HG03159 (cell line): ENCODE measurements at regions not wholly inside any gene's neighbourhood (a gene's known extent, or its start where the extent isn't known, plus 50 kb on each side); places are given as distances from the start of the nearest gene placed in this dataset.

Experiments used
- ATAC-seq: cut with Tn5 transposase; IDR thresholded peaks from one replicate; pipeline ENCODE4 v1.9.1; 2021; ENCODE audit warnings: mild to moderate bottlenecking, moderate library complexity; ENCODE audit not compliant: unreplicated experiment

DNA sequence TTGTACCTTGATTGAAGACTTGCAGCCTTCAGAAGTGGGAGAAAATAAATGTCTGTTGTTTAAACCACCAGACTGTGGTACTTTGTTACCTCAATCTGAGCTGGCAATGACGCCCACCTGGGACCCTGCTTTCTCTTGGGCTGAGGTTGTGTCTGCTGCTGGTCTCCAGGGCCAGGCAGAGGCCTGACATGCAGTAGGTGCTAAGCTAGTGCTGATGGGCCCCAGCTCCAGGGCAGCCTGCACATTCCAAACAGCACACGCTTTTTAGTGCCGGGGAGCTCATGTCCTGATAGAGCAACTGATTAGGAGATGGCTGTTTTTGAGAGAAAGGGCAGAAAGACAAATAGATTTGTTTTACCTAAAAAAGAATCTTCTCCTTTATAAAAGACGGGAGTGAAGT lies 664.0 kb upstream of the HS6ST1 start:
- ATAC-seq: no peak

DNA sequence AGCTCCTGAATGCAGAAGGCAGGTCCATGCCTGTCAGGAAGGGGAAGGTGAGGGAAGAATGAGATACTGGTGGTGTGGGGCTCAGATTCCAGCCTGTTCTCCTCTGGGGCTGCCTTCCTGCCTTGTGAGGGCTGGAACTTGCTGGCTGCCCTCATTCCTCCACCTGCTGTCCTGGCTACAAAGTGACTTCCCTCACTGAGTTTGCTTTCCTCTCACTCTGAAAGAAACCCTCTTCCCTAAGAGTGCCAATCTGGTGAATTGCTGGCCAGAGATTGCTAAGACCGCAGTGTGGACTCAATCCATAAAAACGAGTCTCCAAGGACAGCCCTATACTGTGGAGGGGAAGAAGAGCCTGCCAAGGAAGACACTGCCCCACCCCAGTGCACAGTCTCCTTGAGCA lies 664.4 kb upstream of the HS6ST1 start:
- ATAC-seq: no peak

DNA sequence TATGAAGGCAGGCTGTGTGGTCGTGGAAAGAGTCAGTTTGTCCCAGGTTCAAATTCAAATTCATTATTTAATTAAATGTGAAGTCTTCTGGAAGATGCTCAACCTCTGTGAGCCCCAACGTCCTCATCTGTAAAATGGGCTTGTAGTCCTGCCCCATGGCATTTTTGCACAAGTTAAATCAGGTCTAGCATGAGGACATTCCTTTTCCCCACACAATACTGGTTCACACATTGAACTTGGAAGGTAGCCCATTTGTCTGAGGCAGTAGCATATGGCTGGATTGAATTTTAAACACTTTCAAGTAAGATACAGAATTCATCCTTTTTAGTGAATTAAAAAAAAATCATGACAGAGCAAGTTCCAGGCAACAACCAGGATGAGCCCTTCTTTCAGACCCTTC lies 665.4 kb upstream of the HS6ST1 start:
- no peak for ATAC-seq

DNA sequence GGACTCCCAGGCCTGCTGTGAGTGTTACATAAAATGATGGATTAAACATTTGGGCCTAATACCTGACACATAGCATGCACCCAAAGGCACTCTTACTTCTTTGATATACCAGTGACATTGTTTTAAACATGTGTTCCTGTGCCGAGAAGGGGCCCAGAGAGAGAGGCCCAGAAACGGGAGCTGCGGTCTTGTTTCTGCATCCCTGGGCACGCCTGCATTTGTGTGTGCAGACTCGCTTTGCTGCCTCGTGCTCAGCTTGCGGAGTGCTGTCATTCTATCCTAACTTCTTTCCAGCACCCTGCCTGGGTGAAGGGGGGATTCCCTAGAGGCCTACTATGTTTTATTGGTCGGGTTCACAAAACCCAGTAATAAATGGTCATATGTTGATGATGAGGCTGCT lies 666.2 kb upstream of the HS6ST1 start:
- no peak for ATAC-seq

DNA sequence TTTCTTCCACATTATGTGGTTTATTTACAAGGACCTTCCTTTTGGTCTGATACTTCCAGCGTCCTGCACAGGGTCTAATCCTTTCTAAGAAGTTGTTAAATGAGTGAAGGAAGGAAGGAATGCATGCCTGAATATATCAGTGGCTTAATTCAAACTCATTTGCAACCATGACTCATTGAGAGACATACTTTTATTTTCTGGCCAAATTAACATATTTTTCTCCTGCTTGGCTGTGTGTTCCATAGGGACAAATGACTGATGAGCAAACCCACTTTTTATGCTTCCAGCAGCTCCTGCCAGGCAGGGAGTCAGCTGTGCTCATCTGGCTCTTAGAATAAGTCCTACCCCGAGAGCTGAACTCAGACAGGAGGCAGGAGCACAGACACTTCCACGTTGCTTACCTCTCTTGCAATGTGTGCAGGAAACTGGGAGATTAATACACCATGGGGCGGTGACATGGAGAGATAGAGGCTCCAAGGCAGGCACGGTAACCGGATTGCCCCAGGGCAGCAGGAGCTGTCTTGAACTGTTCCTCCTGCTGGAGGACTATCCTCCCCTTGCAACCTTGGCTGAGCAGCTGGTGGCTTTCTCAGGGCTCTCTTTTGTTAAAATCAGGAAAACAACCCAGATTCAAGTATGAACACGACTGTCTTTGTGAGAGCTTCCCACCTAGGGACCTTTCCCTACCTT lies 667.5 kb upstream of the HS6ST1 start:
- ATAC-seq: no peak

DNA sequence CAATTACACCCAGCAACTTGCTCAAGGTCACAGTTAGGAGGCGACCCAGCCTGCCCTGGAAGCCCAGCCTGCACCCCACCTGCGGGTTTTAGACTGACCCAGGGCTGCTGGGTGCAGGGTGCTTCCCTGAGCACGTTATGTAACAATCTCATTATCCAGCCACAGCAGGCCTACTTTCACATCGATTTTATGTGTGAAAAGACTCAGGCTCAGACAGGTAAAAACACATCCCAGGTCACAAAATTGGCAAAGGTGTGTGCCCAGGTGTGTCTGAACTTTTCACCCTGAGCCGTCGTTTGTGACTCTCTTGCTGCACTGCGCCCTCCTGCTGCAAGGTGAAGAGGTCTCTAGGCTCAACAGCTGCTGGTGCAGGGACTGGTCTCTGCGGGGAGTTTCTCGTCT lies 668.2 kb upstream of the HS6ST1 start:
- no peak for ATAC-seq

DNA sequence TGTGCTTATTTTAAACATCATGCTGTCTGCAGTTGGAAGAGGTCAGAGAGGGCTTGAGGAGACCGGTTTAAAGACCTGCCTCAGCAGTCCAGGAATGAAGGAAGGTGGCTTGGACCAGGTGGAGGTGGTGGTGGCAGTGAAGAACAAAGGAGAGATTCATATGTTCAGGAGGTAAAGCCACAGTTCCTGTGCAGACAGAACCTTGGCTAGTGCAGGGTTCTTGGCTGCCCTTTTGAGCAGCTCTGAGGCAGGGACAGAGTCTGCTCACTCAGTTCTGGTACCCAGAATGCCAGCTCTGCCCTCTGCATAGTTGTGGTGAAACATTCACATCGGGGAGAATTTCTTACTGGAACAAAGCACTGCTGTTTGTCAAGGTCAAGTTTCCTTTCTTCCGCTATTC lies 669.7 kb upstream of the HS6ST1 start:
- ATAC-seq: no peak

DNA sequence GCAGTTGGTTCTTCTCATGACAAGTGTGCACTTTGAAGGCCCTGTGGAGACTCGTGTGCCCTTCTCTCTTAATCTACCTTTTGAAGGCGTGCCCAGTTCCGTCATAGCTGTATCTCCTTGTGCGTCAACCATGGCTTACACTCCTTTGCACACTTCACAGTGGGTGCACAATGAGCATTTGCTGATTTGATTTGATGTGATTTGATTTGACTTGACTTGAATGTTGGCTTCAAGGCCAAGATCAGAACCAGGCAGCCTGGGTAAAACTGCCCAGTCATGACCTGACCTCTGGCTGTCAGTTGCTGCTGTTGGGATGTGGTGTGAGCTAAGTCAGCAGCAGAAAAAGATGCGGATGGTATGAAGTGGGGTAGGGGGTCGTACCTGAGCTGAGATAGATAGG lies 670.3 kb upstream of the HS6ST1 start:
- ATAC-seq: no peak

DNA sequence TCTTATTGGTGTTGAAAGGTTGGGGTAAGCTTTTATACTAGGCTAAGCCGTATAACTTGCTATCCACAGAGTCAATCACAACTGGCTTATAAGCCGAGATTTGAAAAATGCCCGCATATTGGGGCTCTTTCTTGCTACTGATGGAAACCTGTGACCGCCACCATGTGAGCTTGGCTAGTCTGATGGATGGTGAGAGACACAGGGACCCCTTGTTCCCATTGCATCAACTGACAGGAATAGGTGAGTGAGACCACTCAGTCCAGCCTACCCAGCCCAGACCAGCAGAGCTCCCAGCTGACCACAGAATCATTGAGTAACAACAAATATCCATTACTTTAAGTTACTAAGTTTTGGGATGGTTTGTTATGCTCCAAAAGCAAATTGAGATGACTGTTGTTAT lies 676.4 kb upstream of the HS6ST1 start:
- no peak for ATAC-seq

DNA sequence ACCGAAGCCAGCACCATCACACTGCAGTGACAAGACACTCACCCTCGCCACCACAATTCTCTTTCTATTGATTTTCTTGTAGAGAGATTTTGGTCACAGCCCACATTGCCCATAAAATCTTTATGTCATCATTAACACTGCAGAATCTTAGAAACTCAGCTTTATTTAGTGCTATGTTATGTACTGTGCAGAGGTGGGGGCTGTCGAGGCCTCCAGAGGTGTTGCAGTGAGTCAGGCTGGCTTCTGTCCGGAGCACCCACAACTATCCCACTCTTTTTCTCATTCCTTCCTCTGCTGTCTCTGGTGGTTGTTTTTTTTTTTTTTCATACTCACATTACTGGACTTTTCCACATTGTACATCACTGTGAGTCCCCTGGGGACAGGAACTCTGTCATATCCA lies 677.4 kb upstream of the HS6ST1 start:
- ATAC-seq: no peak

DNA sequence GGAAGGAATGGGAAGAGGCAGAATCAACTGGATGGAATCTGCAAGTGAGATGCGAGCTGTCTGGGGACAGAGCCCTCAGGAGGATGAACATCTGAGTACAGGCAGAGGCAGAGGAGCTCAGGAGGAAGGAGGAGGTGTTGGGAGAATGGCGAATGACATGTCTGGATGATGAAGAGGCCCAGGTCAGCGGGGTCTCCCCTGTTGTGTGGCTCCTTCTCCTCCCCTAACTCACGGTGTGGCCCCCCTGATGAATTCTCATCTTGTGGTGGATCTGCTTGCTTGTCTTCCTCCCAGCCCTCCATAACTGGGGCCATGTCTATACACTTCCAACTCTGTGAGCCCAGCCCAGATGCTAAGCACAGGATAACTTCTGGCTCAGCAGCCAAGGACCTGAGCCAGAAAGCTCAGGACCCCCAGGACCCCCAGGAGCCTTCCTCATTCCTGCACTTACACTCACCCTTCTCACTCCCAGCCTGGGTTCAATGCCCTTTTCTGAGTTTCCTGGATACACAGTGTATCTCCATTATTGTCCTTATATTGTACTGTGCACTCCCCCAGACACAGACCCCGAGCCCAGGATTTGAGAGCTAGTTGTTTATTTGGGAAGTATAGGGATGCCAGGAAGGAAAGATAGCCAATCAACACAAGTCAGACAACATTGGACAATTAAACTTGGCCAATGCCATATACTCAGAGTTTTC lies 678.6 kb upstream of the HS6ST1 start:
- ATAC-seq: no peak

DNA sequence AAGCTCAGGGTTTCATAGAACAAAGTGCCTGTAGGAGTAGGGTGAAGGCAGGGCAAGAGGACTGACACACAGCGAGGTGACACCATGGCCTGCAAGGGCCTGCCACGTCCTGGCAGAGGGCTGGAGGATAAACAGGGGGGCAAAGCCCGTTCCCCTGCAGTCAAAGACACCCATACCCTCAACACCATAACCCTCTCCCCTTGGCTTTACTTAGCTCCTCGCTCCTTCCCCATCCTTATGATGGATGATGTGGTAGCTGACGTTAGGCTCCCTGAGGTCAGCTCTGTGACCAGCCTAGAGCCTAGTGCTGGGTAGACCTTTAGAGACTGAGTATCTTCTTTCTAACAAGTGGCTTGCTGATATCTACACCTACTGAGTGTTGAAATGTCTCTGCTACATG lies 683.3 kb upstream of the HS6ST1 start:
- no peak for ATAC-seq

DNA sequence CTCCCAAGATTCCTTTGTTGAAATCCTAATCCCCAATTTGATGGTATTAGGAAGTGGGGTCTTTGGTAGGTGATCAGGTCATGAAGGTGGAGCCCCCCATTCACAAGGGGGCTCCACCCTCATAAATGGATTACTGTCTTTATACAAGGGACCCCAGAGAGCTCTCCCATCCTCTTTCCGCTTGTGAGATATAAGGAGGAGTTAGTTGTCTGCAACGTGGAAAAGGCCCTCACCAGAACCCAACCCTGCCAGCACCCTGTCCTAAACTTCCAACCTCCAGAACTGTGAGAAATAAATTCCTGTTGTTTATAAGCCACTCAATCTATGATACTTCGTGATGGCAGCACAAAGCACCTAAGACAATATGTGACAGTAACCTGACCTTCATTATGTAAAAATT lies 684.1 kb upstream of the HS6ST1 start:
- ATAC-seq: no peak

DNA sequence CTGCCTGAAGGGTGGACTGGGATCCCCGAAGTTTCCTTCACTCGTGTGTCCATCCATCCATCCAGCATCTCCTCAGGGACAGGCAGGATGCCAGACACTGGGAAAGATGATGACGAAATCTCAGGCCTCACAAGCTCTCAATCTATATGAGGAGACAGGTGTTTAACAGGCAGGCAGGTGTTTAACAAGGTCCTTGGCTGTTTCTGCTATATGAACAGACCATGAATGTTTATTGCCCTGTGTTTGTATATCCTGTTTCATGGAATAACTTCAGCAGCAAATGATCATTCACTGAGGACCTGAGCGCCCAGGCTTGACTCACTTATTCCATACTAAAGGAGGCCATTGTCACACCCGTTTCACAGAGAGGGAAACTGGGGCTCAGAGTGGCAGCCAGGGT lies 685.8 kb upstream of the HS6ST1 start:
- ATAC-seq: no peak

DNA sequence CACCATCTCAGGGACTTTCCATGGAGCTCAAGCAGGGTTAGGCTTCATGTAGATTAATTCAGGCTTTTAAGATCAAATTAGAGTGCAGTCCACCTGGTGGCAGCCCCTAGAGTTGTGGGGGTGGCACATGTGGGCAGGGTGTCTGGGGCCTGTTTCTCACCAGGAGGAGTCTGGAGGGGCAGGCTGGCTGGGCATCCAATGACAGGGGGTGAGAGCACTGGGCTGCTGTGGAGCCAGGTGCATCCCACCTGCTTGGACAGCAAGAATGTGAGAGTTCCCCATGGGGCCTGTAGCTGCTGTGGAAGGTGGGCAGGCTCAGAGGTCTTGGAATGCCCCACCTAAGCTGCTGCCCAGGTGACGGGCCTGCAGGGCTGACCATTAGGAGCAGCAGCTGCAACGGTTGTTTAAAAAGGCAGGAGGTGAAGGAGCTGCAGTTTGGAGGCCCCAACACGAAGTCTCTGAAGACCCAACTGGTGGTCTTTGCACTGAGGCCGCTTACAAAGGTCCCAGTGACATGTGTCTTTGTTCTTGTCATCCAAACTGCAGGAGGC lies 686.3 kb upstream of the HS6ST1 start:
- no peak for ATAC-seq

DNA sequence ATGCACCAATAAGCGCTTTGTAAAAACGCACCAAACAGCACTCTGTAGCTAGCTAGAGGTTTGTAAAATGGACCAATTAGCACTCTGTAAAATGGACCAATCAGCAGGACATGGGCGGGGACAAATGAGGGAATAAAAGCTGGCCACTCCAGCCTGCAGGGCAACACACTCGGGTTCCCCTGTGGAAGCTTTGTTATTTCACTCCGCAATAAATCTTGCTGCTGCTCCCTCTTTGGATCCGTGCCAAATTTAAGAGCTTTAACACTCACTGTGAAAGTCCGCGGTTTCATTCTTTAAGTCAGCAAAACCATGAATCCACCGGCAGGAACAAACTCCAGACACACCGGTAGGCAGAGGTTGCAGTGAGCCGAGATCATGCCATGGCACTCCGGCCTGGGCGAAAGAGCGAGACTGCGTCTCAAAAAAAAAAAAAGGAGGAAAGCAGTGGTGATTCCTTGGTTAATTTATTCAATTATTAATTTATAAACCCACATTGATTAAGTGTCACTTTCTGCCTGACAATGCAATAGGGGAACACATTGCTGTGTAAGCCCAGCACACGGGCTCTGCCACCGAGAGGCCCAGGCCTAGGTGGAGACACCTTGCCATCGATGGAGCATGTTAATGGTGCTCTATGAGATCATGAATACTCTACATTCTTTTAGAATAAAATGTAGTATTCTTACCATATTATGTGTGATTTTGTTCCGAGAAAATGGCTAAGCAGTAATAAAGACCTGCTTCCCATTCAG lies 687.6 kb upstream of the HS6ST1 start:
- ATAC-seq: no peak

DNA sequence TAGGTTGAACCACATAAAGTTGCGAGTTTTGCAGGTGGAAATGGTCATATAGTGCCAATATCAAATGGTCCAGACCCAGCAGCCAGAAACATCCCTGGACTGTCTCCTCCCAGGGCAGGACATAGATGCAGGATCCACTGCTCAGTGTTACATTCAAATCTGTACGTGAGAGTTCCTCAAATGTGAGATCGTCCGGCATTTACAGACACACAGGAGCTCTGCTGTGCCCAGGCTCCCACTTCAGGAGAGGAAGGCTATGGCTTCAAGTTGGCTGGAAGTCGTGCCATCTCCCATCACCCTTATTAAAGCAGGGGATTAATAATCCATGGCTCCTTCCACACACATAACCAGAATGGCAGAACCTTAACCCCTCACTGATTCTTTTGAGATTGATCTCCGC lies 688.2 kb upstream of the HS6ST1 start:
- ATAC-seq: no peak

DNA sequence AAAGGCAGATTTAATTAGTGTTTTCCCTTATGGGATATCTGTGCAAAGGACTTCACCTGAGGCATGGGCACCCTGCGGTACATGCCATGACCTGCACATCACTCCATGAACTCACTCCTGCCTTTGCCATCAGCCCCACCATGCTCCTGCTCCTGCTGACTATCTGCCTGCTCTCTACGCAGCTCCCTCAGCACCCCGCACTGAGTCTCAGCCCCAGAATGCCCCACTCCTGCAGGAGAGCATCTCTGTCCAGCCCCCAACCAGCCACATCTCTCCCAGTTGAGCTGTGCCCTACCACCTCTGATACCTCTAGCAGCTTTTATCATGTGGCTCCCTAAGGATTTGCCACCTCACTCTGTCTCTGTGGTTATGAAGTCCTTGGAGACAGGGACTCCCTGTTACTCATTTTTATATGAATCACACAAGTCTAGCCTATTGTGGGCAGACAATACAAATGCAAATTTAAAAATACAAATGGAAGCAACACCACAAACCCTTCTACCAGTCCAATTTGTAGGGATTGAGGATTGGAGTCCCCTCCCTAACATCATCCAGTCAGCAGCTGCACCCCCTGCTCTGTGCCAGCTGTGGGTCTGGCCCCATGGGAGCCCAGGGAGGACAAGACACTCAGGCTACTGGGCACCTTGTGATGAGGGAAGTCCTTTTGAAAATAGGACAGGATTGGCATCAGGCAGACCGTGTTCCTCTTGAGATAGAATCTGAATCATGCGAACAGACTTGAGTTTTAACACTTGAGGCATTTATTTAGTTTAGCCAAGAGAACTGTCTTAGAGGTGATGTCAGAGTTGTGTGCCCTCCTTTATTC lies 689.6 kb upstream of the HS6ST1 start:
- ATAC-seq: no peak

DNA sequence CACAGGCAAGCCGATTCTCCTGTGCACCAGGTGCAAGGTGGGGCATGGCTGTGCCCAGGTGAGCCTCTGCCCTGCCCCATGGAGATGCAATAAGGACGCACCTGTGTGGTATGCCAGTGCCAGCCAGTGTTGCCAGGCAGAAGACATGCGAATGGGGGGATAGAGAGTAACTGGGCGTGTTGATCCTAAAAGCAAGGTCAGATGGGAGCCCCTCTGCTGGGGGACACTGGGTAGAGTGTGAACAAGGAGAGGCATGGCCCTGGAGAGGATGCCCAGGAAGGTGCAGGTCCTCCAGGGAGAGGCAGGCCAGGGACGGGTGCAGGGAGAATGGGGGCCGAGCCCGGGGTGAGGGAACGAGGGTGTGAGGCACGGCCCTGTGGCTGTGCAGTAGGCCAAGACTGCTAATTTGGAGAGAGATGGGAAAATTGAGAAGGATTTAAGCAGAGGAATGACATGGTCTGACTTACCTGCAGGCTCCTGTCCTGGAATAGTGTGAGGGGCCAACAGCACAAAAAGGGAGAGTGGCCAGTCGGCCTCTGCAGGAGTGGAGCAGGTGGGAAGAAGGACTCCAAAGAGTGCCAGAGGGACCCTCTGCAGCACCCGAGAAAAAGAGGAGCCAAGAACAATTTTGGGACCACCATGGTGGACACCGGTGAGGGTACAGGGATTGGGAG lies 690.4 kb upstream of the HS6ST1 start:
- ATAC-seq: no peak

DNA sequence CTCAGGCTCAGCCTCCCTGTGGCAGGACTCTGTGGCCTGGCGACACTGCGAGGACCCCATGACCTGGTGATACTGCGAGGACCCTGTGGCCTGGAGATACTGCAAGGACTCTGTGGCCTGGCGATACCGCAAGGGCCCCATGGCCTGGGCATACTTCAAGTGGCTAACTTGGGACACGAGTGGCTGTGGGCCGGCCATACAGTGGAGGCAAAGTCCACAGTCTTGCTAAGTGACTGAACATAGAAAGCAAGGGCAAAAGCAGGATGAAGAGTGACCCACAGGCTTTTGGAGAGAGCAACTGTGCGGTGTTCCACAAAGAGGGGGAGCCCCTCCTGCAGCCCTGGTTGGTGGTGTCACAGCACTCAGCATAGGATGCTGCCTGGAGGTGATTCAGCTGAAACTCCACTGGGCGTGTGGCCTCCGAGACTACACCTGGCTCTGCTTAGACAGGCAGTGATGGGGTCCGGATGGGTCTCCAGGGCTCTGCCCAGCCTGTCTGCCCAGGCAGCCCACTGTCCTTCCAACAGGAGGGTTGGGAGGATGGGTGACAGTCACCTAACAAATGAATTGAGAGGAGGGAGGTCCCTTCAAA lies 691.0 kb upstream of the HS6ST1 start:
- ATAC-seq: no peak
